ENCODE measurements at regions not wholly inside any gene's neighbourhood (a gene's known extent, or its start where the extent isn't known, plus 50 kb on each side); places are given as distances from the start of the nearest gene placed in this dataset.

- no peak overlapping the region for H3K4me3 ChIP-seq (ENCODE audit: low read depth, low read length)
- no peak for TF ChIP-seq CTCF (IDR thresholded peaks at IDR 0.05; ENCODE audit: insufficient read depth, low read length, missing control alignments)
- ChIA-PET POLR2A (no interaction called here), CTCF (interaction anchor here (1.2 to 4.3 kb wide), 4 partner anchors 10 to 425 kb away, joined by 3 to 33 read pairs (median 9); no protein-coding TSS in a partner anchor)
- no peak for DNase-seq (ENCODE audit: low read depth, low spot score)
Measured at GRCh38 chr3:176513604-176514003, 683.7 kb downstream of the TBL1XR1 start.

GRCh38 chr3:176512037-176512436 is 685.2 kb downstream of the TBL1XR1 start:
- ChIA-PET POLR2A (no interaction called here), CTCF (interaction anchor here (1.0 to 1.8 kb wide), 3 partner anchors 11 to 427 kb away, joined by 3 to 5 read pairs (median 4); no protein-coding TSS in a partner anchor)
- TF ChIP-seq CTCF (IDR thresholded peaks at IDR 0.05; ENCODE audit: insufficient read depth, low read length, missing control alignments) = no peak
- no peak overlapping the region for H3K4me3 ChIP-seq (ENCODE audit: low read depth, low read length)
- DNase-seq (ENCODE audit: low read depth, low spot score) = no peak

- DNase-seq (ENCODE audit: low read depth, low spot score) = no peak
- ChIA-PET POLR2A (no interaction called here), CTCF (no interaction called here)
- TF ChIP-seq CTCF (IDR thresholded peaks at IDR 0.05; ENCODE audit: insufficient read depth, low read length, missing control alignments) = no peak
- H3K4me3 ChIP-seq (ENCODE audit: low read depth, low read length) = no peak overlapping the region
Measured at GRCh38 chr3:176510097-176510496, 687.2 kb downstream of the TBL1XR1 start.

- ChIA-PET CTCF (interaction anchor here (0.7 kb wide), 1 partner anchor 16 kb away, joined by 4 read pairs; no protein-coding TSS in a partner anchor), POLR2A (no interaction called here)
- DNase-seq (ENCODE audit: low read depth, low spot score) = no peak
- TF ChIP-seq CTCF (IDR thresholded peaks at IDR 0.05; ENCODE audit: insufficient read depth, low read length, missing control alignments) = no peak
- no peak overlapping the region for H3K4me3 ChIP-seq (ENCODE audit: low read depth, low read length)
Measured at GRCh38 chr3:176505878-176506621, 691.2 kb downstream of the TBL1XR1 start.

- no peak for TF ChIP-seq CTCF (IDR thresholded peaks at IDR 0.05; ENCODE audit: insufficient read depth, low read length, missing control alignments)
- CTCF ChIA-PET = no interaction called here
- POLR2A ChIA-PET = no interaction called here
Measured at GRCh38 chr3:176491084-176491483, 706.2 kb downstream of the TBL1XR1 start.

GRCh38 chr3:176490357-176490756 is 706.9 kb downstream of the TBL1XR1 start:
- ChIA-PET POLR2A (no interaction called here), CTCF (interaction anchor here (1.4 kb wide), 1 partner anchor 12 kb away, joined by 3 read pairs; no protein-coding TSS in a partner anchor)
- no peak for DNase-seq (ENCODE audit: low read depth, low spot score)
- TF ChIP-seq CTCF (IDR thresholded peaks at IDR 0.05; ENCODE audit: insufficient read depth, low read length, missing control alignments) = no peak
- H3K4me3 ChIP-seq (ENCODE audit: low read depth, low read length) = no peak overlapping the region

More at GRCh38 chr3:176491084-176491483, 706.2 kb downstream of the TBL1XR1 start:
- no peak overlapping the region for H3K4me3 ChIP-seq (ENCODE audit: low read depth, low read length)
- no peak for DNase-seq (ENCODE audit: low read depth, low spot score)

Data from AG04449 (cell line).